ENCODE measurements at regions not wholly inside any gene's neighbourhood (a gene's known extent, or its start where the extent isn't known, plus 50 kb on each side); places are given as distances from the start of the nearest gene placed in this dataset.

DNA sequence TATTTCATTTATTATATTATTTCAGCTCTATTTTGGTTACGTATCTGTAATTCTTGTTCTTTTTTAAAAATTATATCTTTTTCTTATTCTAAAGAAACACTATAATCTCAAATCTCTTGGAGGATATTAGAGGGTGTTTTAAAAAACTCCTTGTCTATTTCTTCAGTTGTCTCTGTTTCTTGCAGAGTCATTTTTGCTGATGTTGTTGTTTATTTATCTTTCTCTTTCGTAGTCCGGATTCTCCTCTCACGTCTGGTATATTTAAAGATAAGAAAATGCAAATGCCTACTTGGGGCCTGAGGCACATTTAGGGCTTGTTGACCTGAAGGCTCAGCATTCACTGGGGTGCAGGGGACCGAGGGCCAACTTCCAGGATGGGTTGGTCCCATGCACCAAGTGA, 181.2 kb upstream of the CTBP2 start:
- no peak overlapping the region for H2AFZ ChIP-seq
- in situ Hi-C loops (cut with MboI), result no loop called here
- no peaks in the 10 kb centered on the region for H3K79me2 ChIP-seq (ENCODE audit: insufficient read depth)
- no peak for TF ChIP-seq EZH2phosphoT487 (IDR thresholded peaks at IDR 0.05; ENCODE audit: insufficient read depth, low read depth)
- TF ChIP-seq EZH2 (IDR thresholded peaks at IDR 0.05; ENCODE audit: insufficient read depth, poor library complexity, severe bottlenecking), result no peak
- no peak overlapping the region for H3K27ac ChIP-seq
- H3K9ac ChIP-seq, result no peak overlapping the region
- no peaks in the 10 kb centered on the region for H3K9me2 ChIP-seq (ENCODE audit: insufficient read depth)
- no peak overlapping the region for H3K4me2 ChIP-seq (ENCODE audit: unreplicated experiment)
- no peaks in the 10 kb centered on the region for H3K27me3 ChIP-seq (replicated peaks; ENCODE audit: insufficient read depth)
- no peaks in the 10 kb centered on the region for H4K20me1 ChIP-seq (ENCODE audit: insufficient read depth)
- DNase-seq, result no peak
- no peak overlapping the region for H3K4me3 ChIP-seq
- no peaks in the 10 kb centered on the region for H3K9me3 ChIP-seq (ENCODE audit: low read depth)
- H3F3A ChIP-seq (ENCODE audit: insufficient read depth), result no peaks in the 10 kb centered on the region
- no peaks in the 10 kb centered on the region for H3K36me3 ChIP-seq (ENCODE audit: low read depth)
- 63 to 65% methylated on average over 5 of the region's 5 CpGs for WGBS, 2 experiments (ENCODE audit: low coverage in 1 of 2, low lambda C conversion rate in 2 of 2, missing lambda C conversion rate in 2 of 2)
- H3K4me1 ChIP-seq (ENCODE audit: insufficient read depth), result no peaks in the 10 kb centered on the region

- in situ Hi-C loops (cut with MboI), result no loop called here
- peak; percentile 8 for DNase-seq
- H3F3A ChIP-seq (ENCODE audit: insufficient read depth), result no peaks in the 10 kb centered on the region
These were observed 180.5 kb upstream of the CTBP2 start for GRCh38 chr10:125340903-125341302.

DNA sequence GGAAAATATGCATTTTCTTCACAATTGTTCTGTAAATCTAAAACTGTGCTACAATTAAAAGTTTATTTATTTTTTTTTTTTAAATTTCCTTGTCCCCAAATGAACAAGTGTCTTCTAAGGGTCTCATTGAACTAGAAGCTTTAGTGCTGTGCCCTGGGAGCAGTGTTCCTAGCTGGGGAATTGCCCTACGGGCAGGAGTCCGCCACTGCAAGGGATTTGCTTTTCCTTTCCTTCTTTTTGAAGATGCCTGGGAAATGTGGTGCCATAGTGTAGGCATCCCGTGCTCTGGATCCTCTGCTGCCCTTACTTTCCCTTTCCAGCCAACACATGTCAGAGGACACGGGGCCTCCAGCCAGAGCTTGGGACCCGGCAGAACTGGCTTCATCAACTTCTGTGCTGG, 177.1 kb upstream of the CTBP2 start:
- no peaks in the 10 kb centered on the region for H3K9me3 ChIP-seq (ENCODE audit: low read depth)
- no peak overlapping the region for H3K4me2 ChIP-seq (ENCODE audit: unreplicated experiment)
- H3F3A ChIP-seq (ENCODE audit: insufficient read depth), result no peaks in the 10 kb centered on the region
- no peaks in the 10 kb centered on the region for H3K79me2 ChIP-seq (ENCODE audit: insufficient read depth)
- TF ChIP-seq EZH2 (IDR thresholded peaks at IDR 0.05; ENCODE audit: insufficient read depth, poor library complexity, severe bottlenecking), result no peak
- no peak for TF ChIP-seq EZH2phosphoT487 (IDR thresholded peaks at IDR 0.05; ENCODE audit: insufficient read depth, low read depth)
- DNase-seq, result no peak
- no peaks in the 10 kb centered on the region for H3K36me3 ChIP-seq (ENCODE audit: low read depth)
- no peak overlapping the region for H3K27ac ChIP-seq
- H2AFZ ChIP-seq, result no peak overlapping the region
- H3K9me2 ChIP-seq (ENCODE audit: insufficient read depth), result no peaks in the 10 kb centered on the region
- no peaks in the 10 kb centered on the region for H3K4me1 ChIP-seq (ENCODE audit: insufficient read depth)
- H4K20me1 ChIP-seq (ENCODE audit: insufficient read depth), result no peaks in the 10 kb centered on the region
- H3K27me3 ChIP-seq (replicated peaks; ENCODE audit: insufficient read depth), result no peaks in the 10 kb centered on the region
- 38 to 43% methylated on average over 5 of the region's 5 CpGs for WGBS, 2 experiments (ENCODE audit: low coverage in 1 of 2, low lambda C conversion rate in 2 of 2, missing lambda C conversion rate in 2 of 2)
- in situ Hi-C loops (cut with MboI), result no loop called here
- no peak overlapping the region for H3K9ac ChIP-seq
- H3K4me3 ChIP-seq, result no peak overlapping the region

More at GRCh38 chr10:125340903-125341302, 180.5 kb upstream of the CTBP2 start:
- H3K79me2 ChIP-seq (ENCODE audit: insufficient read depth), result no peaks in the 10 kb centered on the region
- no peaks in the 10 kb centered on the region for H3K9me3 ChIP-seq (ENCODE audit: low read depth)
- H3K27me3 ChIP-seq (replicated peaks; ENCODE audit: insufficient read depth), result no peaks in the 10 kb centered on the region
- no peaks in the 10 kb centered on the region for H3K4me1 ChIP-seq (ENCODE audit: insufficient read depth)
- H4K20me1 ChIP-seq (ENCODE audit: insufficient read depth), result no peaks in the 10 kb centered on the region
- H3K4me2 ChIP-seq (ENCODE audit: unreplicated experiment), result no peak overlapping the region
- no peak overlapping the region for H3K4me3 ChIP-seq
- H3K9me2 ChIP-seq (ENCODE audit: insufficient read depth), result no peaks in the 10 kb centered on the region
- no peak for TF ChIP-seq EZH2phosphoT487 (IDR thresholded peaks at IDR 0.05; ENCODE audit: insufficient read depth, low read depth)
- no peak for TF ChIP-seq EZH2 (IDR thresholded peaks at IDR 0.05; ENCODE audit: insufficient read depth, poor library complexity, severe bottlenecking)
- 33% methylated on average over 4 of the region's 4 CpGs for WGBS, 2 experiments (ENCODE audit: low coverage in 1 of 2, low lambda C conversion rate in 2 of 2, missing lambda C conversion rate in 2 of 2)
- H2AFZ ChIP-seq, result no peak overlapping the region
- no peaks in the 10 kb centered on the region for H3K36me3 ChIP-seq (ENCODE audit: low read depth)
- no peak overlapping the region for H3K9ac ChIP-seq
- no peak overlapping the region for H3K27ac ChIP-seq

- Histone ChIP-seq H3K9ac (no peak overlapping the region), H3K79me2 (ENCODE audit: insufficient read depth) (no peaks in the 10 kb centered on the region), H3K27ac (no peak overlapping the region), H3K4me3 (no peak overlapping the region), H3K36me3 (ENCODE audit: low read depth) (no peaks in the 10 kb centered on the region), H3K9me3 (ENCODE audit: low read depth) (no peaks in the 10 kb centered on the region), H2AFZ (no peak overlapping the region), H3K27me3 (replicated peaks; ENCODE audit: insufficient read depth) (no peaks in the 10 kb centered on the region), H4K20me1 (ENCODE audit: insufficient read depth) (no peaks in the 10 kb centered on the region), H3K4me1 (ENCODE audit: insufficient read depth) (no peaks in the 10 kb centered on the region), H3K9me2 (ENCODE audit: insufficient read depth) (no peaks in the 10 kb centered on the region), H3F3A (ENCODE audit: insufficient read depth) (no peaks in the 10 kb centered on the region), H3K4me2 (ENCODE audit: unreplicated experiment) (no peak overlapping the region)
- TF ChIP-seq EZH2 (IDR thresholded peaks at IDR 0.05; ENCODE audit: insufficient read depth, poor library complexity, severe bottlenecking), result no peak
- no peak for TF ChIP-seq EZH2phosphoT487 (IDR thresholded peaks at IDR 0.05; ENCODE audit: insufficient read depth, low read depth)
- WGBS, 2 experiments (ENCODE audit: low coverage in 1 of 2, low lambda C conversion rate in 2 of 2, missing lambda C conversion rate in 2 of 2), result 38 to 46% methylated on average over 2 of the region's 2 CpGs
- in situ Hi-C loops (cut with MboI), result no loop called here
- DNase-seq, result no peak
These were observed 174.2 kb upstream of the CTBP2 start for GRCh38 chr10:125334545-125334944.

DNA sequence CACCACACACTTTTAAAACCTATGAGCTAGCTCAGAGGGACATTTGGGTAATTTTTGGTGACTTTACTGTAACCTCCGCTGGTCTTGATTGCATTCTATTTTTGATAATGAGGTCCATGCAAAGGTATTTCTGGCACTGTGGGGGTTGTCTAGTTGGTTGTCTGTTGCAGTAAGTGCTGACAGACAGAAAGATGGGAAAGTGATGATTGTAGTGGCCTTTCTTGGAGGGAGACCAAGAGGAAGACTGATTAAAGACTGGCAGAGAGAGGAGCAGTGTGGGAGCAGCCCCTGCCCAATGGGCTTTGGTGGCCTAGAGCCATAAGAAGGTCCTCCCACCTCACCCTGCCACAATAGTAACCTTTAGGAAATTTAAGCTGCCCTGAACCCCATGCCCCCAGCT, 173.4 kb upstream of the CTBP2 start:
- Histone ChIP-seq H3K4me1 (ENCODE audit: insufficient read depth) (no peaks in the 10 kb centered on the region), H3K27me3 (replicated peaks; ENCODE audit: insufficient read depth) (no peaks in the 10 kb centered on the region), H3F3A (ENCODE audit: insufficient read depth) (no peaks in the 10 kb centered on the region), H3K36me3 (ENCODE audit: low read depth) (no peaks in the 10 kb centered on the region), H3K9me3 (ENCODE audit: low read depth) (no peaks in the 10 kb centered on the region), H3K9ac (no peak overlapping the region), H3K9me2 (ENCODE audit: insufficient read depth) (no peaks in the 10 kb centered on the region), H3K4me2 (ENCODE audit: unreplicated experiment) (no peak overlapping the region), H3K79me2 (ENCODE audit: insufficient read depth) (no peaks in the 10 kb centered on the region), H3K4me3 (no peak overlapping the region), H3K27ac (no peak overlapping the region), H2AFZ (no peak overlapping the region), H4K20me1 (ENCODE audit: insufficient read depth) (no peaks in the 10 kb centered on the region)
- no peak for DNase-seq
- in situ Hi-C loops (cut with MboI), result no loop called here
- TF ChIP-seq EZH2 (IDR thresholded peaks at IDR 0.05; ENCODE audit: insufficient read depth, poor library complexity, severe bottlenecking), result no peak
- TF ChIP-seq EZH2phosphoT487 (IDR thresholded peaks at IDR 0.05; ENCODE audit: insufficient read depth, low read depth), result no peak
- WGBS, 2 experiments (ENCODE audit: low coverage in 1 of 2, low lambda C conversion rate in 2 of 2, missing lambda C conversion rate in 2 of 2), result 48 to 67% methylated on average over 1 of the region's 1 CpG
